ENCODE measurements at regions not wholly inside any gene's neighbourhood (a gene's known extent, or its start where the extent isn't known, plus 50 kb on each side); places are given as distances from the start of the nearest gene placed in this dataset.

DNA sequence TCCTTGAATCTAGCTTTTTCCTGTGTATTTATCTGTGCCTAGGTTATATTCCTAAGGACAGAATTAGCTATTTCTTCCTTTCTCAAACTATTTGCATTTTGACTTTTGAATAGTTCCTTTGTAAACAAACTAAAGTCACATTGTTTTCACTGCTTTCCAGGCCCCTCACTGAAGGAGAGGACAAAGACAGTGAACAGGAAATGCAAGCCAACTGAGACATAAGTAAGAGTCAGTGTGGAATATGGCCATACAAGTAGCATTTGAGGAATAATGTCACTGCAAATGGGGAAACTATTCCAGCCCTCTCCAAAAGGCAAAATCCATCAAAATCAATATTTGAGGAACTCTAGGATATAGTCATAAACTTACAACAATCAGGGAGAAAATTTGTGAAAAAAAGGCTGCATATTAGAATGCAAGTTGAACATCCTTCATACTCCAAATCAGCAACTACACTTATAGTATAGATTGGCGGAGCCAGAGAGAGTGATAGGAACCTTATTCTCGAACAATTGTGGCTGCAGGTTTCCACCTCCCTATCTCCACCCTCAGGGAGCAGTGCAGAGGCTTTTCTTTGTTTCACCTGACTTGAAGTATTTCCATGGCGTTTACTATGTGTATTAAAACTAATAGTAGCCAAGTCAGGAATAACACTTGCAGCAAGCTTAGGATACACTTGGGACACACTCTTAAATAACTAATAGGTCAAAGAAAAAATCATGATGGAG lies 1110.4 kb upstream of the ADGRL3 start:
- TF ChIP-seq, protein P1, sequence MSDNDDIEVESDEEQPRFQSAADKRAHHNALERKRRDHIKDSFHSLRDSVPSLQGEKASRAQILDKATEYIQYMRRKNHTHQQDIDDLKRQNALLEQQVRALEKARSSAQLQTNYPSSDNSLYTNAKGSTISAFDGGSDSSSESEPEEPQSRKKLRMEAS (CRISPR knock-in tag; IDR thresholded peaks at IDR 0.05): no peak
- TF ChIP-seq CREM (CRISPR knock-in tag; IDR thresholded peaks at IDR 0.05) (no peak), RELA (CRISPR knock-in tag; IDR thresholded peaks at IDR 0.05; ENCODE audit: borderline replicate concordance) (no peak), ATF1 (CRISPR knock-in tag; IDR thresholded peaks at IDR 0.05) (no peak), CREB1 (CRISPR knock-in tag; IDR thresholded peaks at IDR 0.05) (no peak), CBFB (CRISPR knock-in tag; IDR thresholded peaks at IDR 0.05; ENCODE audit: low read depth) (no peak), TEAD1 (CRISPR knock-in tag; IDR thresholded peaks at IDR 0.05) (no peak), ZNF671 (CRISPR knock-in tag; IDR thresholded peaks at IDR 0.05) (no peak), FOXK1 (CRISPR knock-in tag; IDR thresholded peaks at IDR 0.05) (no peak), NFYB (CRISPR knock-in tag; conservative IDR thresholded peaks at IDR 0.05; ENCODE audit: low read depth) (no peak)
- TF ChIP-seq, protein P2, sequence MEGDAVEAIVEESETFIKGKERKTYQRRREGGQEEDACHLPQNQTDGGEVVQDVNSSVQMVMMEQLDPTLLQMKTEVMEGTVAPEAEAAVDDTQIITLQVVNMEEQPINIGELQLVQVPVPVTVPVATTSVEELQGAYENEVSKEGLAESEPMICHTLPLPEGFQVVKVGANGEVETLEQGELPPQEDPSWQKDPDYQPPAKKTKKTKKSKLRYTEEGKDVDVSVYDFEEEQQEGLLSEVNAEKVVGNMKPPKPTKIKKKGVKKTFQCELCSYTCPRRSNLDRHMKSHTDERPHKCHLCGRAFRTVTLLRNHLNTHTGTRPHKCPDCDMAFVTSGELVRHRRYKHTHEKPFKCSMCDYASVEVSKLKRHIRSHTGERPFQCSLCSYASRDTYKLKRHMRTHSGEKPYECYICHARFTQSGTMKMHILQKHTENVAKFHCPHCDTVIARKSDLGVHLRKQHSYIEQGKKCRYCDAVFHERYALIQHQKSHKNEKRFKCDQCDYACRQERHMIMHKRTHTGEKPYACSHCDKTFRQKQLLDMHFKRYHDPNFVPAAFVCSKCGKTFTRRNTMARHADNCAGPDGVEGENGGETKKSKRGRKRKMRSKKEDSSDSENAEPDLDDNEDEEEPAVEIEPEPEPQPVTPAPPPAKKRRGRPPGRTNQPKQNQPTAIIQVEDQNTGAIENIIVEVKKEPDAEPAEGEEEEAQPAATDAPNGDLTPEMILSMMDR (IDR thresholded peaks at IDR 0.05): no peak
- TF ChIP-seq, protein P3, sequence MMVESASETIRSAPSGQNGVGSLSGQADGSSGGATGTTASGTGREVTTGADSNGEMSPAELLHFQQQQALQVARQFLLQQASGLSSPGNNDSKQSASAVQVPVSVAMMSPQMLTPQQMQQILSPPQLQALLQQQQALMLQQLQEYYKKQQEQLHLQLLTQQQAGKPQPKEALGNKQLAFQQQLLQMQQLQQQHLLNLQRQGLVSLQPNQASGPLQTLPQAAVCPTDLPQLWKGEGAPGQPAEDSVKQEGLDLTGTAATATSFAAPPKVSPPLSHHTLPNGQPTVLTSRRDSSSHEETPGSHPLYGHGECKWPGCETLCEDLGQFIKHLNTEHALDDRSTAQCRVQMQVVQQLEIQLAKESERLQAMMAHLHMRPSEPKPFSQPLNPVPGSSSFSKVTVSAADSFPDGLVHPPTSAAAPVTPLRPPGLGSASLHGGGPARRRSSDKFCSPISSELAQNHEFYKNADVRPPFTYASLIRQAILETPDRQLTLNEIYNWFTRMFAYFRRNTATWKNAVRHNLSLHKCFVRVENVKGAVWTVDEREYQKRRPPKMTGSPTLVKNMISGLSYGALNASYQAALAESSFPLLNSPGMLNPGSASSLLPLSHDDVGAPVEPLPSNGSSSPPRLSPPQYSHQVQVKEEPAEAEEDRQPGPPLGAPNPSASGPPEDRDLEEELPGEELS (CRISPR knock-in tag; IDR thresholded peaks at IDR 0.05): no peak
- TF ChIP-seq, protein P4, sequence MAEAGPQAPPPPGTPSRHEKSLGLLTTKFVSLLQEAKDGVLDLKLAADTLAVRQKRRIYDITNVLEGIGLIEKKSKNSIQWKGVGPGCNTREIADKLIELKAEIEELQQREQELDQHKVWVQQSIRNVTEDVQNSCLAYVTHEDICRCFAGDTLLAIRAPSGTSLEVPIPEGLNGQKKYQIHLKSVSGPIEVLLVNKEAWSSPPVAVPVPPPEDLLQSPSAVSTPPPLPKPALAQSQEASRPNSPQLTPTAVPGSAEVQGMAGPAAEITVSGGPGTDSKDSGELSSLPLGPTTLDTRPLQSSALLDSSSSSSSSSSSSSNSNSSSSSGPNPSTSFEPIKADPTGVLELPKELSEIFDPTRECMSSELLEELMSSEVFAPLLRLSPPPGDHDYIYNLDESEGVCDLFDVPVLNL (CRISPR knock-in tag; IDR thresholded peaks at IDR 0.05; ENCODE audit: borderline replicate concordance, low read depth): no peak
- TF ChIP-seq, protein P5, sequence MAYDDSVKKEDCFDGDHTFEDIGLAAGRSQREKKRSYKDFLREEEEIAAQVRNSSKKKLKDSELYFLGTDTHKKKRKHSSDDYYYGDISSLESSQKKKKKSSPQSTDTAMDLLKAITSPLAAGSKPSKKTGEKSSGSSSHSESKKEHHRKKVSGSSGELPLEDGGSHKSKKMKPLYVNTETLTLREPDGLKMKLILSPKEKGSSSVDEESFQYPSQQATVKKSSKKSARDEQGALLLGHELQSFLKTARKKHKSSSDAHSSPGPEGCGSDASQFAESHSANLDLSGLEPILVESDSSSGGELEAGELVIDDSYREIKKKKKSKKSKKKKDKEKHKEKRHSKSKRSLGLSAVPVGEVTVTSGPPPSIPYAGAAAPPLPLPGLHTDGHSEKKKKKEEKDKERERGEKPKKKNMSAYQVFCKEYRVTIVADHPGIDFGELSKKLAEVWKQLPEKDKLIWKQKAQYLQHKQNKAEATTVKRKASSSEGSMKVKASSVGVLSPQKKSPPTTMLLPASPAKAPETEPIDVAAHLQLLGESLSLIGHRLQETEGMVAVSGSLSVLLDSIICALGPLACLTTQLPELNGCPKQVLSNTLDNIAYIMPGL (CRISPR knock-in tag; IDR thresholded peaks at IDR 0.05): no peak

All from WTC11 (cell line).